B cell (primary cell): ENCODE measurements at regions not wholly inside any gene's neighbourhood (a gene's known extent, or its start where the extent isn't known, plus 50 kb on each side); places are given as distances from the start of the nearest gene placed in this dataset.
"Not testable (repeated sequence)": the region's sequence is repeated elsewhere in the genome, so short reads cannot be mapped to it uniquely, and the experiment has no call there.

Source experiments
- CTCF ChIP-seq: fragments of 200-600 bp; IDR thresholded peaks from one replicate; pipeline ENCODE4 v1.8.0; 2022; ENCODE audit warnings: antibody characterized with exemption, mild to moderate bottlenecking
- EZH2 ChIP-seq: IDR thresholded peaks from 2 replicates; pipeline ENCODE4 v1.6.1; 2012; ENCODE audit warnings: borderline replicate concordance, low read depth, mild to moderate bottlenecking, moderate library complexity, low read length; ENCODE audit not compliant: insufficient read depth, poor library complexity, severe bottlenecking

DNA sequence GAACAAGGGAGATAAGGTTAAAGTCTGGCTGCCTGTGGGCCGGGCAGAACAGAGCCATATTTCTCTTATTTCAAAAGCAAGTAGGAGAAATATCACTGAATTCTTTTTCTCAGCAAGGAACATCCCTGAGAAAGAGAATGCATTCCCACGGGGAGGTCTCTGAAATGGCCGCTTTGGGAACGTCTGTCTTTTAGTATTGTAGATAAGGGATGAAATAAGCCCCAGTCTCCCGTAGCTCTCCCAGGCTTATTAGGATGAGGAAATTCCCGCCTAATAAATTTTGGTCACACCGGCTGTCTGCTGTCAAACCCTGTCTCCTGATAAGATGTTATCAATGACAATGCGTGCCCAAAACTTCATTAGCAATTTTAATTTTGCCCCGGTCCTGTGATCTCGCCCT is 1353.3 kb downstream of the PLA2G4A start:
- not testable (repeated sequence) for TF ChIP-seq CTCF, EZH2
